Right cardiac atrium (tissue), 5 donors: ENCODE measurements at regions not wholly inside any gene's neighbourhood (a gene's known extent, or its start where the extent isn't known, plus 50 kb on each side); places are given as distances from the start of the nearest gene placed in this dataset.

Experiments used
- ATAC-seq, 2 donors: fragments of 200-7000 bp; cut with Tn5 transposase; one replicate each; pipeline versions ENCODE4 v1.8.0 to v1.9.1; 2020; ENCODE audit warnings: moderate library complexity in 2 of 2, mild to moderate bottlenecking in 1 of 2
- DNase-seq, 3 donors: peaks; one replicate each; pipeline ENCODE4 v3.0.0-alpha.2; 2020
- H3K27ac ChIP-seq: one replicate; pipeline ENCODE4 v1.5.1; 2013; ENCODE audit warnings: mild to moderate bottlenecking, low read length, control low read depth, moderate library complexity
- H3K27me3 ChIP-seq: one replicate; pipeline ENCODE4 v1.6.1; 2013; ENCODE audit not compliant: control insufficient read depth, insufficient read depth
- H3K4me1 ChIP-seq: one replicate; pipeline ENCODE4 v1.6.1; 2013; ENCODE audit warnings: low read length; ENCODE audit not compliant: control insufficient read depth, insufficient read depth
- H3K4me3 ChIP-seq: one replicate; pipeline ENCODE4 v1.5.1; 2013; ENCODE audit warnings: low read length, control low read depth
- H3K9me3 ChIP-seq: one replicate; pipeline ENCODE4 v1.6.1; 2013; ENCODE audit warnings: low read length; ENCODE audit not compliant: control insufficient read depth
- WGBS: extraction: QIAGEN DNeasy Blood & Tissue Kit; methylation state at CpG from one replicate; pipeline ENCODE4 v1.1.7; 2013; 5-methylcytosine and 5-hydroxymethylcytosine counted together
- intact Hi-C, 4 donors: fragments of 100-400 bp; cut with DNase I; formaldehyde crosslinking; loops; one replicate each; pipeline versions ENCODE4 v1.11.0 to v1.14.0; 2022 to 2023
- donor health status: healthy with polysubstance abuse.
- donor health status: DM: no; HTN: yes; CAD: no.
- donor health status: DM: no; HTN: no; CAD: no.
- donor health status: DM: no; HTN: yes; CAD: no; lungs with severe emphysema.
- donor health status: DM: yes; HTN: yes; CAD: no.

GRCh38 chr10:110376021-110376766 lies 71.5 kb upstream of the SMNDC1 start:
- WGBS, result 48% methylated on average over 21 of the region's 21 CpGs
- Histone ChIP-seq H3K9me3 (no peaks in the 10 kb centered on the region), H3K4me1 (peaks cover 5% of the 10 kb centered on the region), H3K4me3 (no peak overlapping the region), H3K27ac (no peak overlapping the region), H3K27me3 (no peaks in the 10 kb centered on the region)
- peak; percentile 85 to 95 for ATAC-seq
- peak; percentile 72 to 79 (median 79) for DNase-seq
- intact Hi-C loops, result no loop called here

GRCh38 chr10:110376767-110377160 lies 72.0 kb upstream of the SMNDC1 start:
- intact Hi-C loops, result no loop called here
- Histone ChIP-seq H3K4me1 (peaks cover 5% of the 10 kb centered on the region), H3K27me3 (no peaks in the 10 kb centered on the region), H3K27ac (peak overlapping the region; percentile 14), H3K4me3 (no peak overlapping the region), H3K9me3 (no peaks in the 10 kb centered on the region)
- ATAC-seq (peak in 1 of 2 donors; percentile 42), DNase-seq (peak in 1 of 3 donors; percentile 19)
- 81% methylated on average over 5 of the region's 5 CpGs for WGBS

DNA sequence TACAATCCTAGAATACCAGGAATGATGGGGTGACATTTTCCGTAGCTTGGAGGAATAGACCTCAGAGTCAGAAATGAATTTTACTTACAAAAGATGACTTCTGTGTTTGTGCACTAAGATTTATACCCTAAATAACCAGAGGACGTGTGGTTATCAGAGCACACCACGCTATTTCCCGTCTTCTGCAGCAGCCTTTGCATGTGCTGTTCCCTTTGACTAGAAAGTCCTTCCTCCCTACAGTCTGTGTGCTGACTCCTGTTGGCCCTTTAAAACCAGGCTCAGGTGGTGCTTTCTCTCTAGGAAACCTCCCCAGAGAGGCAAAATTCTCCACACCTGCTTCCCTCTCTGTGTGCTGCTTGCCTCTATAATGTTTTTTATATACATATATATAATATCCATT lies 73.3 kb upstream of the SMNDC1 start:
- 59% methylated on average over 4 of the region's 4 CpGs for WGBS
- H3K27ac ChIP-seq, result no peak overlapping the region
- ATAC-seq (no peak), DNase-seq (no peak)
- H3K27me3 ChIP-seq, result no peaks in the 10 kb centered on the region
- intact Hi-C loops, result no loop called here
- H3K4me3 ChIP-seq, result no peak overlapping the region
- peaks cover 6% of the 10 kb centered on the region for H3K4me1 ChIP-seq
- H3K9me3 ChIP-seq, result no peaks in the 10 kb centered on the region

- no peaks in the 10 kb centered on the region for H3K27me3 ChIP-seq
- ATAC-seq (no peak), DNase-seq (no peak)
- no peak overlapping the region for H3K27ac ChIP-seq
- no peak overlapping the region for H3K4me3 ChIP-seq
- WGBS, result 93% methylated on average over 6 of the region's 6 CpGs
- H3K4me1 ChIP-seq, result peaks cover 8% of the 10 kb centered on the region
- no peaks in the 10 kb centered on the region for H3K9me3 ChIP-seq
- intact Hi-C loops, result no loop called here
Measured at GRCh38 chr10:110378533-110379108, 73.9 kb upstream of the SMNDC1 start.

- WGBS, result 36% methylated on average over 2 of the region's 2 CpGs
- no peaks in the 10 kb centered on the region for H3K27me3 ChIP-seq
- H3K9me3 ChIP-seq, result no peaks in the 10 kb centered on the region
- no peak overlapping the region for H3K4me3 ChIP-seq
- intact Hi-C loops, result no loop called here
- peaks cover 8% of the 10 kb centered on the region for H3K4me1 ChIP-seq
- ATAC-seq (no peak), DNase-seq (no peak)
- H3K27ac ChIP-seq, result no peak overlapping the region
Measured at GRCh38 chr10:110379831-110380230, 75.1 kb upstream of the SMNDC1 start.

- intact Hi-C loops, result no loop called here
- Histone ChIP-seq H3K9me3 (no peaks in the 10 kb centered on the region), H3K4me3 (no peak overlapping the region), H3K4me1 (peaks cover 8% of the 10 kb centered on the region), H3K27me3 (no peaks in the 10 kb centered on the region), H3K27ac (no peak overlapping the region)
- no peak for ATAC-seq
- no peak for DNase-seq
Measured at GRCh38 chr10:110380293-110380692, 75.6 kb upstream of the SMNDC1 start.

DNA sequence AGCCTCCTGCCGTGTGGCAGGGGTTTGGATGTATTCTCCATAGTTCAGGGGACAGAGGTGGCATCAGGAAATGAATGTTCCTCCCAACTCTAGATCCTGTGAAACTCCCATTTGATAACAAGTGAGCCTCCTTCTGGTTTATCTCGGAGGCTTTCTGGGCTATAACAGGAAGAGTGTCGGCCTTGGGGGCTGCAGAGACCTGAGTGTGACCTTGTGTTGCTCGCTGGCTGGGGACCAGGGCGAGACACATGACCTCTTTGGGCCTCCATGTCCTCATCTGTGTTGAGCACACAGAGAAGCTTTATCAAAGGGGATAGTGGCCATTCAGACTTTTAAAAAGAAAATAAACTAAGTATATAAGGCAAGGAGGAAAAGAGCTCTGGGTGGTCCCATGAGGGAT lies 78.0 kb upstream of the SMNDC1 start:
- H3K4me1 ChIP-seq, result peaks cover 3% of the 10 kb centered on the region
- ATAC-seq (peak; percentile 36 to 79), DNase-seq (no peak)
- WGBS, result 64% methylated on average over 5 of the region's 5 CpGs
- no peak overlapping the region for H3K4me3 ChIP-seq
- no peaks in the 10 kb centered on the region for H3K27me3 ChIP-seq
- intact Hi-C loops, result no loop called here
- H3K27ac ChIP-seq, result no peak overlapping the region
- no peaks in the 10 kb centered on the region for H3K9me3 ChIP-seq

GRCh38 chr10:110387617-110387982 lies 82.9 kb upstream of the SMNDC1 start:
- Histone ChIP-seq H3K4me1 (peaks cover 4% of the 10 kb centered on the region), H3K27ac (no peak overlapping the region), H3K27me3 (no peaks in the 10 kb centered on the region), H3K4me3 (no peak overlapping the region), H3K9me3 (no peaks in the 10 kb centered on the region)
- intact Hi-C loops, result no loop called here
- WGBS, result 45% methylated on average over 1 of the region's 1 CpG
- ATAC-seq, result no peak
- no peak for DNase-seq

DNA sequence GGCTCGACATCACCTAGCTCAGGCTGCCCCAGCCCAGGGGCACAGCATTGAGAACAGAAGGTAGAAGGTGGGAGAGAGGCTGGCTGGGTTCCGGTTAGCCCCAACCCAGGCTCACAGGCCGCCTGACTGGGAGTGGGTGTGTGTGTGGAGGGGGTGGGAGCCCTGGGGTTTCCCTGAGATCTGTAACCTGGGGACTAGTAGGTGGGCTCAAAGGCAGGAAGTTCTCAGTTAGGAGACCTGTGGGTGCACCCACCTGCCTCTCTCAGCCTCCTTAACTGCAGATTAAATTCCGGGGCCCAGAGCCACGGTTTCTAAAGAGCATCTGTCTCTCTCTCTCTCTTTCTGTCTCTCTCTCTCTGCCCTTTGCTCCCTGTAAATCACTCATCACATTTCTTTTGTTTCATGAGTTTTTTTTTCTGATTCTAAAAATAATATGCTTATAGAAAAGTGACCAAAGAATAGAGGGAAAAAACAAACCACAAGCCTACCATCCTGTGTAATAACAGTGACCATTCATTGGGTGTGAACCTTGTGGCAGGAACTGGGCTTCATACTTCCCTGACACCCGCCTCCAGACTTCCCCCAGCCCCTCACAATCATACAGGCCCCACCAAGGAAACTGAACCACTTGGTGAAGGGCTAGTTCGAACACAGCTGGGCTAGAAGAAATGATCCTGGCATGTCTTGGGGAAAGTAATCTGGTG lies 83.4 kb upstream of the SMNDC1 start:
- WGBS, result 62% methylated on average over 7 of the region's 7 CpGs
- no peaks in the 10 kb centered on the region for H3K9me3 ChIP-seq

DNA sequence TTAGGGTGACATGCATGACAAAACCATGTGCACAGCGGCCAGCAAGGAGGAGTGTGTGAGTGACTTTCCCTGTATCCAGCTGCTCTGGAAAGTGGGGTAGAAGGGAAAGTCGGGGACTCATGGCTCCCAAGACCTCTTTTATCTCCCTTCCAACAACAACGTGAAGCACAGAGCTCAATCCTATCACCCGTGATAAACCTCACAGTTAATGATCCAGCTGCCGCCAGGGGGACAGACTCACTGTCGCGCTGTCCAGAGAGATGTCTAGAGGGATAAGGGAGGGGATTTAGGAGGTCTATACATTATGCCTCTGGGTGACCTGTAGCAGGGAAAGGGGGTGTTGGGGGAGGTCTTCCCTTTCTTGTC lies 84.0 kb upstream of the SMNDC1 start:
- Histone ChIP-seq H3K4me3 (no peak overlapping the region), H3K9me3 (no peaks in the 10 kb centered on the region), H3K4me1 (peaks cover 1% of the 10 kb centered on the region), H3K27me3 (no peaks in the 10 kb centered on the region), H3K27ac (no peak overlapping the region)
- WGBS, result 42% methylated on average over 7 of the region's 7 CpGs
- DNase-seq, result no peak
- intact Hi-C loops, result no loop called here
- ATAC-seq, result peak in 1 of 2 donors; percentile 26

More for the DNA sequence above, 83.4 kb upstream of the SMNDC1 start:
- Histone ChIP-seq H3K4me1 (peaks cover 2% of the 10 kb centered on the region), H3K27ac (no peak overlapping the region), H3K27me3 (no peaks in the 10 kb centered on the region), H3K4me3 (no peak overlapping the region)
- ATAC-seq (peak; percentile 29 to 49), DNase-seq (no peak)
- intact Hi-C loops, result no loop called here

GRCh38 chr10:110389255-110389654 lies 84.5 kb upstream of the SMNDC1 start:
- H3K27me3 ChIP-seq, result no peaks in the 10 kb centered on the region
- ATAC-seq (no peak), DNase-seq (no peak)
- H3K9me3 ChIP-seq, result no peaks in the 10 kb centered on the region
- H3K4me1 ChIP-seq, result peaks cover 1% of the 10 kb centered on the region
- intact Hi-C loops, result no loop called here
- H3K27ac ChIP-seq, result no peak overlapping the region
- H3K4me3 ChIP-seq, result no peak overlapping the region
- 55% methylated on average over 8 of the region's 8 CpGs for WGBS
